Fibroblast of mammary gland (primary cell): ENCODE measurements at regions not wholly inside any gene's neighbourhood (a gene's known extent, or its start where the extent isn't known, plus 50 kb on each side); places are given as distances from the start of the nearest gene placed in this dataset.

ENCODE experiments used
- DNase-seq: peaks from one replicate; pipeline ENCODE4 v3.0.0-alpha.2; 2010; ENCODE audit warnings: low read depth
- H3K4me3 ChIP-seq: 2 replicates; pipeline ENCODE4 v1.5.1; 2011; ENCODE audit warnings: low read depth, mild to moderate bottlenecking, low read length, moderate library complexity; ENCODE audit not compliant: control insufficient read depth
- CTCF ChIP-seq: conservative IDR thresholded peaks from 2 replicates; pipeline ENCODE4 v1.5.1; 2011; ENCODE audit warnings: low read depth, low read length, inconsistent platforms; ENCODE audit not compliant: control insufficient read depth, insufficient read depth

- H3K4me3 ChIP-seq = no peak overlapping the region
- no peak for TF ChIP-seq CTCF
- peak; percentile 60 for DNase-seq
Observed at GRCh38 chr21:20720623-20721022, 277.6 kb upstream of the NCAM2 start.

GRCh38 chr21:20721151-20721550 lies 277.1 kb upstream of the NCAM2 start:
- no peak overlapping the region for H3K4me3 ChIP-seq
- TF ChIP-seq CTCF = no peak
- peak; percentile 5 for DNase-seq

GRCh38 chr21:20728691-20729090 lies 269.5 kb upstream of the NCAM2 start:
- H3K4me3 ChIP-seq = no peak overlapping the region
- no peak for DNase-seq
- no peak for TF ChIP-seq CTCF

GRCh38 chr21:20729376-20729775 lies 268.8 kb upstream of the NCAM2 start:
- DNase-seq = peak; percentile 50
- no peak for TF ChIP-seq CTCF
- H3K4me3 ChIP-seq = no peak overlapping the region

- no peak for DNase-seq
- H3K4me3 ChIP-seq = no peak overlapping the region
- no peak for TF ChIP-seq CTCF
Observed at GRCh38 chr21:20730441-20730840, 267.8 kb upstream of the NCAM2 start.

- no peak overlapping the region for H3K4me3 ChIP-seq
- TF ChIP-seq CTCF = no peak
- DNase-seq = no peak
Observed at GRCh38 chr21:20735257-20735656, 263.0 kb upstream of the NCAM2 start.

- DNase-seq = no peak
- no peak for TF ChIP-seq CTCF
- H3K4me3 ChIP-seq = no peak overlapping the region
Observed at GRCh38 chr21:20737227-20737913, 260.8 kb upstream of the NCAM2 start.
